Trophoblast cell (in vitro differentiated cells and primary cell): ENCODE measurements at regions not wholly inside any gene's neighbourhood (a gene's known extent, or its start where the extent isn't known, plus 50 kb on each side); places are given as distances from the start of the nearest gene placed in this dataset.
"Not testable (repeated sequence)": the region's sequence is repeated elsewhere in the genome, so short reads cannot be mapped to it uniquely, and the experiment has no call there.

Source experiments
- DNase-seq, 2 donors: peaks; one replicate each; pipeline ENCODE4 v3.0.0-alpha.2; 2016
- H2AFZ ChIP-seq: 2 replicates; pipeline ENCODE4 v1.6.1; 2013; ENCODE audit warnings: low read length, moderate library complexity, mild to moderate bottlenecking; ENCODE audit not compliant: insufficient read depth, poor library complexity
- H2AK5ac ChIP-seq: 2 replicates; pipeline ENCODE4 v1.6.1; 2013; ENCODE audit warnings: mild to moderate bottlenecking, low read length
- H2BK120ac ChIP-seq: 2 replicates; pipeline ENCODE4 v1.6.1; 2013; ENCODE audit warnings: low read length, mild to moderate bottlenecking, moderate library complexity; ENCODE audit not compliant: insufficient read depth, poor library complexity
- H2BK12ac ChIP-seq: 2 replicates; pipeline ENCODE4 v1.6.1; 2013; ENCODE audit warnings: mild to moderate bottlenecking, low read length, moderate library complexity
- H2BK5ac ChIP-seq: 2 replicates; pipeline ENCODE4 v1.6.1; 2013; ENCODE audit warnings: low read length, low read depth, moderate library complexity, mild to moderate bottlenecking; ENCODE audit not compliant: poor library complexity
- H3K14ac ChIP-seq: 2 replicates; pipeline ENCODE4 v1.6.1; 2013; ENCODE audit warnings: mild to moderate bottlenecking, low read length
- H3K18ac ChIP-seq: 2 replicates; pipeline ENCODE4 v1.6.1; 2013; ENCODE audit warnings: mild to moderate bottlenecking, low read length
- H3K23ac ChIP-seq: 2 replicates; pipeline ENCODE4 v1.6.1; 2013; ENCODE audit warnings: low read length
- H3K27ac ChIP-seq: 2 replicates; pipeline ENCODE4 v1.5.1; 2013; ENCODE audit warnings: low read depth, mild to moderate bottlenecking, inconsistent platforms, low read length, moderate library complexity
- H3K27me3 ChIP-seq: 2 replicates; pipeline ENCODE4 v1.6.1; 2013; ENCODE audit warnings: inconsistent platforms, mild to moderate bottlenecking, low read length, moderate library complexity; ENCODE audit not compliant: insufficient read depth
- H3K36me3 ChIP-seq, 2 experiments: 1 replicate in 1 of 2; 2 replicates in 1 of 2; pipeline ENCODE4 v1.6.1; 2013; ENCODE audit warnings: low read length in 2 of 2, mild to moderate bottlenecking in 2 of 2, moderate library complexity in 1 of 2; ENCODE audit not compliant: insufficient read depth in 2 of 2, control insufficient read depth in 1 of 2
- H3K4ac ChIP-seq: 2 replicates; pipeline ENCODE4 v1.6.1; 2013; ENCODE audit warnings: low read depth, mild to moderate bottlenecking, low read length, moderate library complexity
- H3K4me1 ChIP-seq, 2 experiments: 1 replicate in 1 of 2; 2 replicates in 1 of 2; pipeline ENCODE4 v1.6.1; 2013; ENCODE audit warnings: low read length in 2 of 2, mild to moderate bottlenecking in 2 of 2, moderate library complexity in 1 of 2; ENCODE audit not compliant: insufficient read depth in 2 of 2, control insufficient read depth in 1 of 2
- H3K4me2 ChIP-seq: 2 replicates; pipeline ENCODE4 v1.6.1; 2013; ENCODE audit warnings: inconsistent platforms, mild to moderate bottlenecking, low read length, moderate library complexity
- H3K4me3 ChIP-seq: 2 replicates; pipeline ENCODE4 v1.5.1; 2013; ENCODE audit warnings: mild to moderate bottlenecking, low read depth, low read length, inconsistent platforms
- H3K79me1 ChIP-seq: one replicate; pipeline ENCODE4 v1.6.1; 2013; ENCODE audit warnings: low read length
- H3K79me2 ChIP-seq: 2 replicates; pipeline ENCODE4 v1.6.1; 2013; ENCODE audit warnings: low read length, mild to moderate bottlenecking; ENCODE audit not compliant: control insufficient read depth, insufficient read depth, poor library complexity
- H3K9ac ChIP-seq: 2 replicates; pipeline ENCODE4 v1.6.1; 2013; ENCODE audit warnings: mild to moderate bottlenecking, low read length
- H3K9me3 ChIP-seq: 2 replicates; pipeline ENCODE4 v1.6.1; 2013; ENCODE audit warnings: low read depth, mild to moderate bottlenecking, control low read depth, inconsistent platforms, low read length; ENCODE audit not compliant: insufficient read depth
- H4K12ac ChIP-seq: 2 replicates; pipeline ENCODE4 v1.6.1; 2013; ENCODE audit warnings: low read depth, mild to moderate bottlenecking, low read length, moderate library complexity
- H4K8ac ChIP-seq: 2 replicates; pipeline ENCODE4 v1.6.1; 2013; ENCODE audit warnings: low read depth, mild to moderate bottlenecking, low read length, moderate library complexity
- H4K91ac ChIP-seq: one replicate; pipeline ENCODE4 v1.6.1; 2013; ENCODE audit warnings: low read depth, mild to moderate bottlenecking, low read length, moderate library complexity
- WGBS: extraction: QIAGEN DNeasy Blood & Tissue Kit; methylation state at CpG from one replicate; pipeline ENCODE4 v1.1.7; 2013; ENCODE audit warnings: missing lambda C conversion rate; ENCODE audit not compliant: insufficient read length, insufficient coverage; ENCODE audit errors: extremely low coverage; 5-methylcytosine and 5-hydroxymethylcytosine counted together

- peaks cover 13% of the 10 kb centered on the region for H3K9me3 ChIP-seq
- H2AFZ ChIP-seq, H2BK12ac ChIP-seq, H3K4me1 ChIP-seq, H3K4ac ChIP-seq, H3K36me3 ChIP-seq, H3K23ac ChIP-seq, H2BK120ac ChIP-seq, H2AK5ac ChIP-seq, H3K4me3 ChIP-seq, H3K27ac ChIP-seq, H3K9ac ChIP-seq, H4K12ac ChIP-seq, H3K4me2 ChIP-seq, H3K27me3 ChIP-seq, H3K79me1 ChIP-seq, H2BK5ac ChIP-seq, DNase-seq, H3K79me2 ChIP-seq, H4K91ac ChIP-seq, H3K18ac ChIP-seq, H3K14ac ChIP-seq, H4K8ac ChIP-seq: not testable (repeated sequence)
- no CpG with 5 or more reads among the region's 29 CpGs for WGBS
Measured at GRCh38 chr11:134656086-134656840, 244.2 kb upstream of the B3GAT1 start.

DNA sequence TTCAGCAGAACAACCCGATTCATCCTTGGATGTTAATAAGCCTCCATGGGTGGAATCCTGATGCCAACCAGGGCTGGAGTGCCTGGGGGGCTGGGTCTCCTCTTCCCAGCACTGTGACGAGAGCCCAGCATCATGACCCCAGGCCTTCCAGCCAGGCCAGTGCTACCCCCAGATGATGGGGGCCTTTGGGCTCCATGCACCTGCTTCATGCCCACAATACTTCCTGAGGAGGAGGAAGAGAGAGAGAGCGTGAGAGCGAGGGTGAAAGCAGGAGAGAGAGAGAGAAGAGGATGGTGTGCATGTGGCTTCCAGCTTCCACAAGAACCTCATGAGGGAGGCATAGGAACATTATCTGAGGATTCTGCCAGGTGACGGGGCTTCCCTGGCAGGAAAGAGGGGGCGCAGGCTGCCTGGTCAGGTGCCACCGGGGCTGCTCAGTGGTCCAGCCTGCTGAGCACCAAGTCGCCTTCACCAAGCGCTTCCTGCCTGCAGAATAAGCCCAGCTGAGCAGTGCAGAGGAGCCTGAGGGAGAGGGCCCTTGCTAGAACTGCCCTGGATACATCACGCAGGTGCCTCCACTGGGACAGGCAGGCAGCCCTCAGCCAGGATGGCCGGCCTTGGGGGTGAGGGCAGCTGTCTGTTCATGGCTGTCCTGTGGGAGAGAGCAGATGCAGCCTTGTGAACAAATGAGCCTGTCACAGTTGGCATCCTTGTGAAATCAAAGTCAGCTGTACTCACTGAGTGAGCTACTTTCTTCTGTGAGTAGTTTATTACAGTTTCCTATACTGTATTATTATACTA lies 243.3 kb upstream of the B3GAT1 start:
- H2BK12ac ChIP-seq = no peak overlapping the region
- no peaks in the 10 kb centered on the region for H3K4me1 ChIP-seq
- H4K12ac ChIP-seq = no peak overlapping the region
- H3K18ac ChIP-seq = no peak overlapping the region
- H2AK5ac ChIP-seq = no peak overlapping the region
- H2AFZ ChIP-seq = no peak overlapping the region
- no peak overlapping the region for H2BK5ac ChIP-seq
- no peak overlapping the region for H3K4me2 ChIP-seq
- H3K27ac ChIP-seq = no peak overlapping the region
- no peak overlapping the region for H4K91ac ChIP-seq
- WGBS = no CpG with 5 or more reads among the region's 11 CpGs
- H3K23ac ChIP-seq = no peak overlapping the region
- no peak overlapping the region for H4K8ac ChIP-seq
- no peak overlapping the region for H2BK120ac ChIP-seq
- no peaks in the 10 kb centered on the region for H3K27me3 ChIP-seq
- no peaks in the 10 kb centered on the region for H3K79me1 ChIP-seq
- no peak overlapping the region for H3K4ac ChIP-seq
- no peak overlapping the region for H3K4me3 ChIP-seq
- no peak for DNase-seq
- peaks cover 13% of the 10 kb centered on the region for H3K9me3 ChIP-seq
- H3K36me3 ChIP-seq = no peaks in the 10 kb centered on the region
- H3K79me2 ChIP-seq = no peaks in the 10 kb centered on the region
- H3K9ac ChIP-seq = no peak overlapping the region
- H3K14ac ChIP-seq = no peak overlapping the region

GRCh38 chr11:134654161-134654915 lies 242.3 kb upstream of the B3GAT1 start:
- Histone ChIP-seq H3K27ac (no peak overlapping the region), H2BK12ac (no peak overlapping the region), H3K4ac (no peak overlapping the region), H3K4me2 (no peak overlapping the region), H2AFZ (no peak overlapping the region), H3K9me3 (peaks cover 8% of the 10 kb centered on the region), H4K91ac (no peak overlapping the region), H2AK5ac (no peak overlapping the region), H4K12ac (no peak overlapping the region), H3K9ac (no peak overlapping the region), H3K79me2 (no peaks in the 10 kb centered on the region), H3K14ac (no peak overlapping the region), H3K4me3 (no peak overlapping the region), H3K18ac (no peak overlapping the region), H3K27me3 (no peaks in the 10 kb centered on the region), H2BK5ac (no peak overlapping the region), H3K36me3 (no peaks in the 10 kb centered on the region), H3K23ac (no peak overlapping the region), H3K4me1 (no peaks in the 10 kb centered on the region), H4K8ac (no peak overlapping the region), H2BK120ac (no peak overlapping the region), H3K79me1 (no peaks in the 10 kb centered on the region)
- DNase-seq = peak; percentile 77 to 89
- no CpG with 5 or more reads among the region's 20 CpGs for WGBS

DNA sequence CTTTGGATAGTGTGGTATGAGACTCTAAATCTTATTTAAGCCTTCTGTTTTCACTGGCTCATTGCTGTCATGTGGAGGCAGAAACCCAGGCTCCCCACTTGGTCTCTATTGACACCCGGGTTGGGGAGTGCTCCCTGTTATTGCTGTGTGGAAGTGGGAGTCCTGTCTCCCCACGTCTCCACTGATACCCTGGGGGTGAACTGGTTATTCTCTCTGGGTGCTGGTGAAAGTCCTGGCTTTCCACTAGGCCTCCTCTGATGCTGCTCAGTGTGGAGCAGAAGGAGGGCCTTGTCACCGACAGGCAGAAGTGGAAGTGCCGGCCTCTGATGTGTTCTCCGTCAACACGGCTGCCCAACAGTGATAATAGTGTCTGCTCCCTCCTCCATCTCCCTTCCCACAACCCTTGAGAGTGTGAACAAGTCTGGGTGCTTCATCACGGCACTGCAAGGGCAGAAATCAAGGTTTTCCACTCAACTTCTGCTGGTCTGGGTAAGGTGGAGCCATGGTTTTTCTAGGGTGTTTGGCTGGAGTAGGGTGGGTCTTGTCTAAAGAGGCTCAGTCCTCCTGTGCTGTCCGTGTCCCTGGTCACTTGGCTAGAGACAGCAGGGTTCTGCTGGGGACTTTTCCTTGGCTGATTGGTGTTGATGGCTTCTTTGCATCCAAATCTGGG lies 240.7 kb upstream of the B3GAT1 start:
- no peaks in the 10 kb centered on the region for H3K4me1 ChIP-seq
- no peak for DNase-seq
- H3K9me3 ChIP-seq = peaks cover 5% of the 10 kb centered on the region
- no peak overlapping the region for H3K4ac ChIP-seq
- no peak overlapping the region for H3K4me2 ChIP-seq
- no peak overlapping the region for H3K23ac ChIP-seq
- no peak overlapping the region for H3K27ac ChIP-seq
- no peaks in the 10 kb centered on the region for H3K27me3 ChIP-seq
- no peak overlapping the region for H2AK5ac ChIP-seq
- no peak overlapping the region for H2AFZ ChIP-seq
- no peaks in the 10 kb centered on the region for H3K79me2 ChIP-seq
- H3K4me3 ChIP-seq = no peak overlapping the region
- H3K79me1 ChIP-seq = no peaks in the 10 kb centered on the region
- peak overlapping the region; percentile 5 for H3K9ac ChIP-seq
- no CpG with 5 or more reads among the region's 8 CpGs for WGBS
- H4K91ac ChIP-seq = no peak overlapping the region
- H3K18ac ChIP-seq = no peak overlapping the region
- H3K36me3 ChIP-seq = no peaks in the 10 kb centered on the region
- H4K12ac ChIP-seq = no peak overlapping the region
- no peak overlapping the region for H4K8ac ChIP-seq
- no peak overlapping the region for H2BK12ac ChIP-seq
- no peak overlapping the region for H2BK120ac ChIP-seq
- no peak overlapping the region for H3K14ac ChIP-seq
- no peak overlapping the region for H2BK5ac ChIP-seq
